DND-41 (cell line): ENCODE measurements at regions not wholly inside any gene's neighbourhood (a gene's known extent, or its start where the extent isn't known, plus 50 kb on each side); places are given as distances from the start of the nearest gene placed in this dataset.

ENCODE experiments used
- CTCF ChIP-seq: IDR thresholded peaks from 2 replicates; pipeline ENCODE4 v1.5.1; 2012; ENCODE audit warnings: borderline replicate concordance, low read length, moderate library complexity, mild to moderate bottlenecking; ENCODE audit not compliant: poor library complexity, severe bottlenecking; ENCODE audit errors: extremely low read depth
- EZH2 ChIP-seq: IDR thresholded peaks from 3 replicates; pipeline ENCODE4 v1.6.1; 2012; ENCODE audit warnings: borderline replicate concordance, low read depth, mild to moderate bottlenecking, moderate library complexity, low read length, inconsistent platforms; ENCODE audit not compliant: severe bottlenecking

GRCh38 chr12:125687403-125687802, 622.2 kb downstream of the AACS start:
- TF ChIP-seq CTCF (no peak), EZH2 (no peak)
